SH-SY5Y (cell line): ENCODE measurements at regions not wholly inside any gene's neighbourhood (a gene's known extent, or its start where the extent isn't known, plus 50 kb on each side); places are given as distances from the start of the nearest gene placed in this dataset.

Experiments used
- GATA2 ChIP-seq: IDR thresholded peaks from 2 replicates; pipeline ENCODE4 v1.6.1; 2011; ENCODE audit warnings: mild to moderate bottlenecking, low read depth, low read length
- GATA3 ChIP-seq: IDR thresholded peaks from 2 replicates; pipeline ENCODE4 v1.6.1; 2011; ENCODE audit warnings: low read depth, mild to moderate bottlenecking, low read length, moderate library complexity

DNA sequence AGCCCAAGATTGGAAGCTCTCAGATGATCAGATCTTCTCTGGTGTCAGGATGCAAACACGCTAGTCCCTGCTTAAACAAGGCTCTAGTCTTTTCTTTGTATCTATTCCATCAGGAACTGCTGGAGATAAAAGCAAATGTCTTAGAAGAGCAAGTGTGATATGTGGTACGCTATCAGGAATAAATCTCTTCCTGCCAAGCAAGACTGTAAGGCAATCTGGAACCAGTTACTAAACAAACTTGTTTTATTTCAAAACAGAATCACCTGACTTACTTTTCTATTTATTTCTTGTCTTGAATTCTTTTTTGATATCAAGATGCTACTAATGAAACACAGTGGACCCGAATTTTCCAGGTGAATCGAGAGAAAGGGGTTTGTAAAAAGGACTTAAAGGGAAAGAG lies 139.9 kb upstream of the ZNF644 start:
- no peak for TF ChIP-seq GATA2
- TF ChIP-seq GATA3 = no peak

DNA sequence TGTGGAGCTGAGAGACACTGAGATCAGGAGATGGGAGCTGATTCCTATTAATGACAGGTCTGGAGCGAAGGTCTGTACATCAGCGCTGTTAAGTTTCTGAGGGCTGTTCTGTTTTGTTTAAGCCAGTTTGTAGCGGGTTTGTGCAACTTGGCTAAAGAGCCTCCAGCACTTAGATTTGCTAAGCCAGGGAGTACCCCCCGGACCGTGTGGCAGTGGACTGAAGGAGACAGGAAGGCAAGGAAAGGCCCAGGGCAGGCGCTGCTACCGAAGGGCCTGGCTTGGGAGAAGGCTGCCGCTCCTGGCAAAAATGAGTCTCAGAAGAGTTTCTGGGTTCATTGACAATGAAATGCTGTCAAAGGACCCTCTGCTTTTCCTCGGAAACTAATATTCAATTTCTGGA lies 139.3 kb upstream of the ZNF644 start:
- TF ChIP-seq GATA3 (no peak), GATA2 (no peak)

- no peak for TF ChIP-seq GATA3
- TF ChIP-seq GATA2 = no peak
Measured at GRCh38 chr1:91160363-91161075, 138.7 kb upstream of the ZNF644 start.

DNA sequence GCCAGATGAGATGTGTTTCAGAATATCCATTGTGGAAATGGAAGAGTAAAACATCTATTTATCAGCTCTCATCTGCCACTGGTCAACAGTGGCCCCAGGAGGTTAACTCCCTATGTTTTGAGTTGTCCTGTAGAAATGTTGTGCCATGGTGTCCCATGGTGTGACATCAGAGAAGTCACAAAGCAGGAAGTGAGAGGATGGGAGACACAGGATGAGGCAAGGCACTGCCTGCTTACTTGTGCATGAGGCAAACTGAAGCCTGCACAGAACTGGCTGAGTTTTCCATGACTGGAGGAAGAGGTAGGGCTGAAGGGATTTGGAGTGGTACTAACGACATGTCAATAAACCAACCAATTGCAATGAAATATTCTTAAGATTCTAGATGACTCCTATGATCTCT lies 131.5 kb upstream of the ZNF644 start:
- TF ChIP-seq GATA2 (no peak), GATA3 (no peak)

DNA sequence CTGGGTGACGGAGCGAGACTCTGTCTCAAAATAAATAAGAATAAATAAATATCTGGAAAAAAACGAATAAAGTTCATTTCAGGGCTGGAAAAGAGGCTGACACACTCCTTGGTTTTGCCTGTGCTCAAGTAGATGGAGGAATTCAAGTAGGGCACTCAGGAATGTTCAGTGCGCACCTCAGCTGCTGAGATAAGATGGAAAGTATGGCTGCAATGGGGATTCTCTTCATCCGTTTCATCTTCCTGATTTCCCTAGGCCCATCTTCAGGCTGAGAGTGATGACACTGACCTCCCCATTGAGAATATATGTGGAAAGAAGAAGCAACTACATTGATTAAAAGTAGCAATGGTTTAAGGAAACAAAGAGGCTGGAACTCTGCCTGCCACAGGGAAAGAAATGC lies 130.5 kb upstream of the ZNF644 start:
- no peak for TF ChIP-seq GATA2
- no peak for TF ChIP-seq GATA3

DNA sequence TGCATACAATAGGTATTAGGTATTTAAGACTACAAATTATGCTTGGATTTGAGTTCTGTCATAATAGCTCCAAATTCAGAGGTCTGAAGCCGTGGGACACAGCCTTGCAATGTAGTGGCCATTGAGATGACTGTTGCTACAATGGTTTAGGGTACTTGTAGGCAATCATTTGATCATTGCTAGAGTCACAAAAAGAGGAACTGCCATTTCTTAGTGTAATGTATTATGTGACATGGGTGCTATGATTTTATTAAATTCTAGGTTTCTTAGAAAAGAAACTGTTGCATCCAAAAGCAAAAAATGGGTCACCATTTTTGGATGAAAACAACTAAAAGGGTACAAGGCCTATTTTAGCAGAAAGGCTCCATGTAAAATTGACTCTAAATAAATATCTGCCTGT lies 129.9 kb upstream of the ZNF644 start:
- TF ChIP-seq GATA3 = no peak
- no peak for TF ChIP-seq GATA2

DNA sequence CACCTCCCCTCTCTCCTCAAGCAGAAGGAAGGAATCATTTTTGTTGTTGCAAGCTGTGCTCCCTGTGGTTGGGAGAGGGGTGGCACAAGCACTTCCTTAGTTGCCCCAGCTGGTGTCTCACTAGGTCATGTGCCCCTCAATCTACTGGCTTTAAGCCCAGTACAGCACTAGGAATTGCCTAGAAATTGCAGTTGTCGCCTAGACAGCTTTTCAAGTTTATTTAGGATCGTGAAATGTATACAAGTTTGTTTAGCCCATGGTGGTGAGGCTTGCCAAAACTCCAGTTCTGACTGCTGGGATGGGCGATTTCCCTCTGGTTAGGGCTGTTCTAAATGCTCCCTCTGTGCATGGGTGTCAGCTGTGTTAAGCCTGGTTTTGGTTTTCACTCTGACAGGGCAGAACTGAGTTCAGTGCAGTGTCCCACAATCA lies 126.8 kb upstream of the ZNF644 start:
- TF ChIP-seq GATA3 (no peak), GATA2 (no peak)

DNA sequence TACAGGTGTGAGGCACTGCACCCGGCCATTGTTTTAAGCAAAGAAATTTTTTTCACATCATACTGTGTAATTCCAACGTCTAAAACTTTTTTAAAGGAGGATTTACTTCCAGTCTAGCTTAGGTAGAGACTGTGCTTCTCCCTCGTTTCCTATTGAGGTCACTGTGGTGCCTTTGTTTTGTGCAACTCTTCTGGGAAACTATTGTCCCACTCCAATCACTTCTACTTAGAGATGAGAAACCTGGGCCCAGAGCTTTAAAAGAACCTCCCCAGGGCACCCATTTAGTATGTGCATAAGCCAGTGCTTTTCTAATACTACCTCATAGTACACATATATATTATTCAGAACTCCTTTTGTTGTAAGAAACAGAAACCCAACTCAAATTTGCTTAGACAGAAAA lies 120.0 kb upstream of the ZNF644 start:
- TF ChIP-seq GATA2 (no peak), GATA3 (no peak)

DNA sequence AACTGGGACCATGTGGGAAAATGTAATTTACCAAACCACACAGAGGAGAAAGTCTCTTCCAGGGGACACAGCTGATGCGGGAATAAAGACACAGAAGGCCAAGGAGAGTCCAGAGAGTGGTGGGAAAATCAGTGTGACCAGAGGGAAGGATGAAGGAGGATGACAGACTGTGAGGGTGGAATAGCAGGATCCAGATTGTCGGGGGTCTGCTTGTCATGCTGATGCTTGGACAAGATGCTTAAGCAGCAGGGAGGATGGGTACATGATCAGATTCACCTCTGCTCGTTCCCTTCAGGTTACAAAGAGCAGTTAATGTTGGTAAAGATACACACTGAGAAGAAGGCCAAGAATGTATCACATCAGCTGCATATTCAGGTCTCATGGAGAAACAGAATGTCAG lies 117.1 kb upstream of the ZNF644 start:
- TF ChIP-seq GATA2 (no peak), GATA3 (no peak)

DNA sequence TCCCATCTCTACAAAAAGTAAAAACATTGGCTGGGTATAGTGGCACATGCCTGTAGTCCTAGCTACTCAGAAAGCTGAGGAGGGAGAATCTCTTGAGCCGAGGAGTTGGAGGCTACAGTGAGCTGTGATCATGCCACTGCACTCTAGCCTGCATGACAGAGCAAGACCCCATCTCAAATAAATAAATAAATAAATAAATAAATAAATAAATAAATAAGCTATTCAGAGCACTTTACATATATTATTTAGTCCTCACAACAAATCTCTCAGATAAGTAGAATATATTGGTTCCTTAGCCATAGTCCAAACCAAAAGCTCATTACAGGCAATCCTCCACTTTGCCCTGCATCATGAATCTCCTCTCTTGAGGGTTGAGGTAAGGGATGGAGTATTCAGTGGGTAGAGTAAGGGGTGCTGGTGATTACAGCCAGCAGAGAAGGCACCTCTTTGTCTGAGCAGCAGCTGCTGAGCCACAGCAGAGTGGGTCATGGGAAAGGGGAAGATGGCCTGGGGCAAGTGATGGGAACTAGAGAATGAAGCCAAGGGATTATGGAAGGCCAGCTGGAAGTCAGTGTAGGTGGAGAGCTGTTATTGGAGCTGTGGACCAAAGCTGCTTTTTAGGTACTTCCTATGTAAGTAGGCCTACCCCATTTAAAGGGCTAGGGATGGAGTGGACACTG lies 115.5 kb upstream of the ZNF644 start:
- no peak for TF ChIP-seq GATA2
- no peak for TF ChIP-seq GATA3

- TF ChIP-seq GATA3 = no peak
- TF ChIP-seq GATA2 = no peak
Measured at GRCh38 chr1:91135799-91136198, 114.0 kb upstream of the ZNF644 start.

- TF ChIP-seq GATA2 = no peak
- no peak for TF ChIP-seq GATA3
Measured at GRCh38 chr1:91133248-91133647, 111.4 kb upstream of the ZNF644 start.

- TF ChIP-seq GATA3 (no peak), GATA2 (no peak)
Measured at GRCh38 chr1:91130256-91130985, 108.6 kb upstream of the ZNF644 start.

GRCh38 chr1:91129458-91129857 lies 107.6 kb upstream of the ZNF644 start:
- TF ChIP-seq GATA3 = no peak
- no peak for TF ChIP-seq GATA2

GRCh38 chr1:91129017-91129416 lies 107.2 kb upstream of the ZNF644 start:
- TF ChIP-seq GATA2 (no peak), GATA3 (no peak)

DNA sequence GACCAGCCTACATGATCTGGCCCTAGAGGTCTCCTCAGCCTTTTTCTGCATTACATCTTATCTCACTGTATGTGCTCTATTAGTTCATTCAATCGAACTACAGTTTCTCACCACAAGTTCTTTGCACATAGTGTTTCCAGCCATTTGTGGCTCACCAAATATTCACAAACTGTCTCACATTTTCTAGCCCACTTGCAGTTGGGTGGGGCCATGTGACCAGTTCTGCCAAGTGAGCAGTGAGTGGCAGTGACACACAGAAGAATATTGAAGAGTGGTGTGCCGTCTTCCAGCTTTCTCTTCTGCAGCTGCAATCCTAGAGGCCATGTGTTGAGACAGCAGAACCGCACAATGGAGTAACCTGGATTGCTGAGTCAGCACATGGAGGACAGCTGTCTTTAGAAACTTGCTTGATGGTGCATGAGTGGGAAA lies 103.2 kb upstream of the ZNF644 start:
- TF ChIP-seq GATA3 = no peak
- TF ChIP-seq GATA2 = no peak
